ENCODE measurements at regions not wholly inside any gene's neighbourhood (a gene's known extent, or its start where the extent isn't known, plus 50 kb on each side); places are given as distances from the start of the nearest gene placed in this dataset.
"Not testable (repeated sequence)": the region's sequence is repeated elsewhere in the genome, so short reads cannot be mapped to it uniquely, and the experiment has no call there.

- peak; percentile 61 for DNase-seq
Measured at GRCh38 chr16:65767125-65767524, 599.4 kb upstream of the CDH5 start.

- no peak for DNase-seq
Measured at GRCh38 chr16:65763640-65764305, 602.7 kb upstream of the CDH5 start.

- no peak for DNase-seq
Measured at GRCh38 chr16:65760874-65761273, 605.6 kb upstream of the CDH5 start.

- DNase-seq: no peak
Measured at GRCh38 chr16:65758620-65759019, 607.9 kb upstream of the CDH5 start.

- no peak for DNase-seq
Measured at GRCh38 chr16:65757064-65757463, 609.4 kb upstream of the CDH5 start.

- DNase-seq: no peak
Measured at GRCh38 chr16:65756163-65756562, 610.3 kb upstream of the CDH5 start.

GRCh38 chr16:65754820-65755691 lies 611.4 kb upstream of the CDH5 start:
- peak; percentile 55 for DNase-seq

GRCh38 chr16:65752522-65752844 lies 614.0 kb upstream of the CDH5 start:
- DNase-seq: no peak

GRCh38 chr16:65751622-65752521 lies 614.6 kb upstream of the CDH5 start:
- no peak for DNase-seq

- DNase-seq: no peak
Measured at GRCh38 chr16:65749506-65749905, 617.0 kb upstream of the CDH5 start.

- DNase-seq: no peak
Measured at GRCh38 chr16:65746941-65747340, 619.5 kb upstream of the CDH5 start.

GRCh38 chr16:65745201-65745708 lies 621.2 kb upstream of the CDH5 start:
- DNase-seq: no peak

GRCh38 chr16:65744401-65744800 lies 622.1 kb upstream of the CDH5 start:
- DNase-seq: no peak

GRCh38 chr16:65743558-65743957 lies 621.7 kb upstream of the CDH11 start:
- no peak for DNase-seq

- DNase-seq: no peak
Measured at GRCh38 chr16:65740711-65741110, 618.8 kb upstream of the CDH11 start.

- no peak for DNase-seq
Measured at GRCh38 chr16:65739518-65739917, 617.7 kb upstream of the CDH11 start.

GRCh38 chr16:65737831-65738230 lies 616.0 kb upstream of the CDH11 start:
- DNase-seq: no peak

- DNase-seq: not testable (repeated sequence)
Measured at GRCh38 chr16:65735615-65736014, 613.8 kb upstream of the CDH11 start.

- no peak for DNase-seq
Measured at GRCh38 chr16:65733721-65734120, 611.9 kb upstream of the CDH11 start.

- no peak for DNase-seq
Measured at GRCh38 chr16:65731833-65732232, 610.0 kb upstream of the CDH11 start.

GRCh38 chr16:65728652-65729051 lies 606.8 kb upstream of the CDH11 start:
- DNase-seq: no peak

- DNase-seq: no peak
Measured at GRCh38 chr16:65728167-65728566, 606.3 kb upstream of the CDH11 start.
